B cell (primary cell): ENCODE measurements at regions not wholly inside any gene's neighbourhood (a gene's known extent, or its start where the extent isn't known, plus 50 kb on each side); places are given as distances from the start of the nearest gene placed in this dataset.

Source experiments
- EZH2 ChIP-seq: IDR thresholded peaks from 2 replicates; pipeline ENCODE4 v1.6.1; 2012; ENCODE audit warnings: borderline replicate concordance, low read depth, mild to moderate bottlenecking, moderate library complexity, low read length; ENCODE audit not compliant: insufficient read depth, poor library complexity, severe bottlenecking
- TF ChIP-seq, protein P1 (sequence below): fragments of 200-600 bp; IDR thresholded peaks from one replicate; pipeline ENCODE4 v1.8.0; 2022; ENCODE audit warnings: antibody characterized with exemption, mild to moderate bottlenecking

DNA sequence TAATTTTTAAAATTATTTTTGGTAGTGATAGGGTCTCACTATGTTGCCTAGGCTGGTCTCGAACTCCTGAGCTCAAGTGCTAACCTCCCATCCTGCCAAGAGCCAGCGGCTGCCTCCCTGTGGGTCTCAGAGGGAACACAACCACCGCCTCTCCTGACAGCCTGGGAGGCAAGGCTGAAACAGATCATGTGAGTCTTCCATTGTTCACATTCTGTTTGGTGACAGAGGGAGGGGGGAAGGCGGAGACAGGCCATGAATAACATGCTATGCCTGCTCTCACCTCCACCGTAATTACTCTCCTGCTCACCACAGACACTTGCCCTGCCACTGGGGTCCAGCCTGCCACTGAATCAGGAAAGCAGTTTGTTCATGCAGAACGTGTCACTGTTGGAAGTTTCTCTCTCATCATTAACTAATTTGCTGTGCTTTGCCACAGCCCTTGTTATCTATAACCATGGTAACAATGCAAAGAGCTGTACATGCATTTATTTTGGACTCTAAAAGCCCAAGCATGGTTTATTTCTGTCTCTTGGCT lies 78.4 kb upstream of the RASGRF1 start:
- TF ChIP-seq, protein P1, sequence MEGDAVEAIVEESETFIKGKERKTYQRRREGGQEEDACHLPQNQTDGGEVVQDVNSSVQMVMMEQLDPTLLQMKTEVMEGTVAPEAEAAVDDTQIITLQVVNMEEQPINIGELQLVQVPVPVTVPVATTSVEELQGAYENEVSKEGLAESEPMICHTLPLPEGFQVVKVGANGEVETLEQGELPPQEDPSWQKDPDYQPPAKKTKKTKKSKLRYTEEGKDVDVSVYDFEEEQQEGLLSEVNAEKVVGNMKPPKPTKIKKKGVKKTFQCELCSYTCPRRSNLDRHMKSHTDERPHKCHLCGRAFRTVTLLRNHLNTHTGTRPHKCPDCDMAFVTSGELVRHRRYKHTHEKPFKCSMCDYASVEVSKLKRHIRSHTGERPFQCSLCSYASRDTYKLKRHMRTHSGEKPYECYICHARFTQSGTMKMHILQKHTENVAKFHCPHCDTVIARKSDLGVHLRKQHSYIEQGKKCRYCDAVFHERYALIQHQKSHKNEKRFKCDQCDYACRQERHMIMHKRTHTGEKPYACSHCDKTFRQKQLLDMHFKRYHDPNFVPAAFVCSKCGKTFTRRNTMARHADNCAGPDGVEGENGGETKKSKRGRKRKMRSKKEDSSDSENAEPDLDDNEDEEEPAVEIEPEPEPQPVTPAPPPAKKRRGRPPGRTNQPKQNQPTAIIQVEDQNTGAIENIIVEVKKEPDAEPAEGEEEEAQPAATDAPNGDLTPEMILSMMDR: no peak
- TF ChIP-seq EZH2: no peak
